ENCODE measurements at regions not wholly inside any gene's neighbourhood (a gene's known extent, or its start where the extent isn't known, plus 50 kb on each side); places are given as distances from the start of the nearest gene placed in this dataset.

- DNase-seq = no peak
Observed at GRCh38 chr12:97182769-97183168, 275.7 kb downstream of the NEDD1 start.

GRCh38 chr12:97184127-97184773 lies 277.2 kb downstream of the NEDD1 start:
- DNase-seq = no peak

DNA sequence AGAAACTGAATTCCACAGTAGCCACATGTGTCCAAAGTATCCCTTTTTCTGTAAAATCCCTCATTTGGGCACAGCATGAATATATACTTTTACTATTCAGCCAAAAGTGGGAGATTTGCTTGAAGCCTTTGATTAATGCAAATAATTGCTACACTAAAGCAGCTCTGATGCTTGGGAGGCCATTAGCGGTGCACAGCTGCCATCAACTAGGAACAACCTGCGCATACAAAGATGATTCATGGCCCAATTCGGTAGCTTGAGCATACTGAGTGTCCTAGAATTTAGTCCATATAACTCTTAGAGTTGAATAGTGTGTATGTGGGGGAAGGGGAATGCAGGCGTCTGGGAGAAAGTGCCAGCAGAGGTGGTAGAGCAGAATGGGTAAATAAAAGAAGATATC lies 277.0 kb upstream of the RMST start:
- no peak for DNase-seq

DNA sequence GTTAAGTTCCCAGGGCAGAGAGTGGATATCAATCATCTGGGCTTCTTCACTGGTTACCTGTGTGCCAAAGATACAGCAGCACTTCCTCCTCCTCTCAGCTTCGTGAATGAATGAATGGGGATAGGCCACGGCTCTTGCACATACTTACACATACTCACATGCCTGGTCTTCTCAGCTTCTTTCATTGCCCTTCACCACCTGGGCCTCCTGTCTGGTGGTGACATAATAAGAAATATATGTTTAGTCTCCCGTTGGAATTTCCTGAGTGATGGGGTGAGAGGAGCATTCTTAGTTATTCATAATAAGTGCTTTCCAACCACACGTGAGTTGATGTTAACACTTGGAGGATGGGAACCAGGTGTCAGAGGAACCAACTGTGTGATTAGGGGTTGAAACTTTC lies 268.1 kb upstream of the RMST start:
- DNase-seq = no peak

GRCh38 chr12:97200181-97200580 lies 262.4 kb upstream of the RMST start:
- DNase-seq = no peak

DNA sequence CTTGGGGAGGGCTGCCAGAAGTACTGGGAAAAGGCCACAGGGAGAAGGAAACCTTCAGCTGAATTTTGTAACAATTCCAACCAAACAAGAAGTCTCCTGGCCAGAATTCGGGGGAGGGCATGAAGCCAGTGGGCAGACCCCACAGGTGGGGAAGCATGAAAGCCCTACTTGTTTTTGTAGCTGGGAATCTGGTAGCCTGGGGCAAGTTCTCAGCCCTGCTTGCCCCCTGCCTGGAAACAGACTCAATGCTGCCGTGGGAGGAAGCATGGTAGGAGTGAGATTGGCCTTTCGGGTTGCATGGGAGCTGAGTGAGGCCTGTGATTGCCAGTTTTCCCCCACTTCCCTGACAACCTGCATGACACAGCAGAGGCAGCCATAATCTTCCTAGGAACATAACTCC lies 259.2 kb upstream of the RMST start:
- DNase-seq = no peak

GRCh38 chr12:97209997-97210396 lies 252.6 kb upstream of the RMST start:
- no peak for DNase-seq

DNA sequence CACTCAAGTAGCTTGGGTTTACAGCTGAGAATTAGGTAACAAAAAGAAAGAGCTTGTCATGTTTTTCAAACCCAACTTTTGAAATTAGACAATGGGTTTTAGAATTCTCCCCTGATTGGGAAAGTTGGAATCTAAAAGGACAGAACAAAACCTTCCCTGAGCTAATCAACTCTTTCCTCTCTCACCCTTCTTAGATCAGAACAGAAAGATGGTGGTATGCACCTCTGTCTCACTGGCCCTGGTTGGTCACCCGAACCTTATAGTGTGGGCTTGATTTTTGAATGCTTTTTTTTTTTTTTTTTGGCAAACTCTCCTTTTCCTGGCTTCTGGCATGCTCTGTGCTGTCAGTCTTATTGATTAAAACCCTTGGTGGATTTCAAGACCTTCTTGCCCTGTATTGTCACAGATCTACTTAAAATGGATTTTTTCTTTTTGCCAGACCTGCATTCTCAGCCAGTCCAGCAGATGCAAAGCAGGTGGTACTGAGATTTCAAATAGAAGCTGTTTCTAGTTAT lies 251.1 kb upstream of the RMST start:
- no peak for DNase-seq

DNA sequence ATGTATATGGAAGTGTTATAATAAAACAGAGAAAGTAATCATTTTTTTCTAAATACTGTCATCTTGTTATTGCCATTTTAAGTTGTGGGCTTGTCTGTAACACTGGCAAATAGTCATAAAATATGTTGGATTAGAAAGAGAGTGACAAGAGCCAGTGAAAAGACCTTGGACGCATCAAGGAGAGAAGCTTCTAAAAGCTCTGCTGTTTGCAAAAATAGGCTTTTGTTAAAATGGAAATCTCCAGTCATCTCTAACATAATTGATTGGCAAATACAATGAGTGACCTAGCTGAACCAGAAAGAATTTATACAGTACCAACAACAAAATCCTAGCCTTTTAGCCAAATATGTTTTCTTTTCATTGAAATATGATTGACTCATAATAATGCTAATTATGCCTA lies 245.8 kb upstream of the RMST start:
- no peak for DNase-seq

DNA sequence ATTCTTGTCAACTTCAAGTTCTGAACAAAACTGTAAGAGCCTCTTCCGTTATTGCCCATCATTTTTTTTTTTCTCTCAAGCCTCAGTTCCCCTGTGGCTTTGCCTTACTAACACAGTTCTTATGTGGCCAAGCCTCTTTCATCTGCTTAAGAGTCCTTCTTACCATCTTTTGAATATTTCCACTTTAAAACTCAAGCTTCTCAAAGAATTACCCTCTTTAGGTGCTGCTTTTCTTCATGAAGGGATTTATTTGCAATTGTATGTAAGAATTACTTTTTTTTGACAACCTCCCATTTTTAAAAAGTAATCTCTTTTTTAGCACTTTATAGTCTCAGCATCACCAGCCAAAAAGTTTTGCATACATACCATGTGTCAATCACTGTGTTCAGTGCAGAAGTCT lies 240.2 kb upstream of the RMST start:
- no peak for DNase-seq

- DNase-seq = no peak
Observed at GRCh38 chr12:97223419-97223818, 239.2 kb upstream of the RMST start.

DNA sequence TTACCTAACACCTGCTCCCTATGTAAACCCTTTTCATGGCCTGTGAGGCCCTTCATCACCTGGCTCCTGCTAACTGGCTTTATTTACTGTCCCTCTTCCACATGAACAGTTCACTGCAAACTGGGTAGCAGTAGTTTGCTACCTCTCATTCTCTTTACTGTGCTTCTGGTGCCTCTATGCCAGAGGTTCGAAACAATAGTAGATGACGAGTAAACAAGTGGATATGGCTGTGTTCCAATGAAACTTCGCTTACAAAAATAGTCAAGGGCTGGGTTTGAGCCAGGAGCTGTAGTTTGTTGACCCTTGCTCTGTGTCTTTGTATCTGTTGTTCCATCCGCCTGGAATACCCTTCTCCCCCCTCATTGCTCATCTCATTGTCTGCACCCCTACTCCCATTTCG lies 233.6 kb upstream of the RMST start:
- DNase-seq = no peak

DNA sequence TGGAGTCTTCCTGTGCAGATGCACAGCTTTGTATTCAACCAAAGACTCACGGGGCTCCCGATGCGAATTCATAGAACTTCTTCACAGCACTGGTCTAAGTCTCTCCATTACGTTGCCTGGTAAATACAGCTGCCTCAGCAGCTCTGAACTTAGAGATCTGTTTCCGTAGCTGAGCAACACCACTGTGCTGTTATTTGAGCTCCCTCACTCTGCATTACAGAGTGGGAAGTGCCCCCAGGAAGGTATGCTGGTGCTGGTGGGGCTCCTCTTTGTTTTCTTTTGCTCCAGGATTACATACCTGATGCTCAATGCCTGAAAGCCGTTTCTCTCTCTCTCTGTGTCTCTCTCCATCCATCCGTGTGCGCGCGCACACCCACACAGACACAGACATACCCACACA lies 227.5 kb upstream of the RMST start:
- DNase-seq = no peak

GRCh38 chr12:97246368-97246767 lies 216.2 kb upstream of the RMST start:
- no peak for DNase-seq

GRCh38 chr12:97250483-97250882 lies 212.1 kb upstream of the RMST start:
- no peak for DNase-seq

DNA sequence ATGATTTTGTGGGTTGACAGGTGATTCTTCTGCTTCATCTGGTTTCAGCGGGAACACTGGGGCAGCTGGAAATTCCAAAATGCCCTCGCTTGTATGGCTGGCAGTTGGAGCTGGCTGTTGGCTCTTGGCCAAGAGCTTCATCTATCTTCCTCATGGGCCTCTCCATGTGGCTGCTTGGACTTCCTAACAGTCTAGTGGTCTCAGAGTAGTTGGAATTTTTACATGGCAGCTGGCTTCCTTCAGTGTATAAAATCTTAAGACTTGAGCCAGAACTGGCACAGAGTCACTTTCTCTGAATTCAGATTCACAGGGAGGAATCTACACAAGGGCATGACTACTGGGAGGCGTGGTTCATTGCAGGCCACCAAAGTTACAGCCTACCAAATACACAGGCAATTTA lies 204.9 kb upstream of the RMST start:
- DNase-seq = no peak

- DNase-seq = no peak
Observed at GRCh38 chr12:97259098-97259497, 203.5 kb upstream of the RMST start.

- DNase-seq = no peak
Observed at GRCh38 chr12:97260786-97261185, 201.8 kb upstream of the RMST start.

DNA sequence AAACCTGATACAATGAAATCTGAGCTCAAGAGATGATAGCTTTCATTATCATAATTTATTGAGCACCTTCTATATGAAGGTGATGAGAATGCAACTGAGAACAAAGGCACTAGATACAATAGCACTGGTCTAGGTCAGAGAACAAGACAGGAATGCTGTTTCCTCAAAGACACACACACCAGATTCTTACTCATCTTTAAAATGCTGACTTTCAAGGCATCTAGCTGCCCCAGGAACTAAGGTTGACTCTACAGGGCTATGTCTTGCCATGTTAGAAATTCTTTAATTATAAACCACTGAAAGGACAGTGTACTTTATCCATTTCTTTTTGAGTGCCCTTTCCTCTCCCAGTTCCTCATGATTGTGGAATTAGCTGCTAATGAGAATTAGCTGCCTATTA lies 195.4 kb upstream of the RMST start:
- no peak for DNase-seq

DNA sequence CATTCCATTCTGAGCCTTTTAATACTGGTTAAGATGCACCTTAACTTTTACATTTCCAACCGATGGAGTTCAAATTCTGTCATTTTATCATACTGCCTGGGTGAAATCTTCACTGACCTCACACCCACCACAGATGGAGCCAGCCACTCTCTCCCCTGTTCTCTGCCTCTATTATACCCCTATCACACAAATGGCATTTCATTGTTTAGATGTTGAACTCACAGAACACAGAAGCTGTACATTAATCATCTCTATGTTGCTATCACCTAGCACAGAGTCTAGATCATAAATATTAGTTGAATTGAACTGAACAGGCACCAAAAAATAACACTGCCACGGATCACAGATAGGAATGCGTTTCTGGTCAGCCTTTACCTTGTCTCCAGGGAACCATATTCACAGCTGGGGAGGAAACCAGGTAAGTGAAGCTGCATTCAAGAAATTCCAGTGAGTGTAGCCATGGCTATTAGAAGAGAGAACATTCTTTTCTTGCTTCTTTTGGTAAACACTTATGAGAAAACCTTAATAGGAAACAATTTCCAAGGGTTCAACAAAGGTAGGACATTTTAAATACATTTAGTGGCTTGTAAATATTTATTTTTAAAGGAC lies 194.9 kb upstream of the RMST start:
- DNase-seq = no peak

DNA sequence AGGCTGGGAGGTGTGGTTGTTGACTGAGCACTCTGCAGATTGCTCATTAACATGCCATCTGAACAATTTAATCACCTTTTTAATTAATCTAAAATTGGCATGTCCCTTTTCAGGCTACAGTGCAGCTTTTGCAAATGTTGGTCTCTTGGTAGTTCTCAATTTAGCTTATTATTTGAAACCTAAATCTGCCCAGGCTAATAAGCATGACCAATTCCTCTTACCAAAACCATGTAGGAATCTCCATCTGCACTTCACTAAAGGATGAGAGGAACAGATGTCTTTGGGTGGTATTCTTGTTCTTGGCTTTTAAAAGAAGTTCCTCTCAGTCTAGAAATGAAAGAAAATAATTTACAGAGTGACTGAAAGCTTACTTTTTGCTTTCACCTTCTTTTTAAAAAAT lies 190.1 kb upstream of the RMST start:
- no peak for DNase-seq

GRCh38 chr12:97274386-97274785 lies 188.2 kb upstream of the RMST start:
- DNase-seq = no peak

DNA sequence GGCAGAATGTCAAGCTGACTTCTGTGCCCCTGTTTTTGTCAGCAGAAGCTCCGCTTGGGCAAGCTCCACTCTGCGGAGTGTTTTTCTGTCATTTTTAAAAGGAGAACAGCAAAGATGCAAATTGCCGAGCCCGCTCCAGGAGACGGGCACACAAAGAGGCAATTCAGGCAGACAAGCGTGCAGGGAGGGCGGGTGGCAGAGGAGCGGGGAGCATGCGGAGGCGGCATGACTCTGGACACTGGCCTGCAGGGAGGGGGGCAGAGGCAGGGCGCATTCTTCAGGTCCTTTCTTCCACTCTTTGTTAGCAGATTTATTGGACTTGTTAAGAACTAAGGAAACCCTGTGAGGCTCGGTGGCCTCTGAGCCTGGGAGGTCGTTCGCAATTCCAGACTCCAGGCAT lies 187.3 kb upstream of the RMST start:
- DNase-seq = no peak

GRCh38 chr12:97275728-97276590 lies 186.6 kb upstream of the RMST start:
- no peak for DNase-seq
